ENCODE measurements at regions not wholly inside any gene's neighbourhood (a gene's known extent, or its start where the extent isn't known, plus 50 kb on each side); places are given as distances from the start of the nearest gene placed in this dataset.
"Not testable (repeated sequence)": the region's sequence is repeated elsewhere in the genome, so short reads cannot be mapped to it uniquely, and the experiment has no call there.

- no peak for DNase-seq (ENCODE audit: low read depth)
- H3K4me3 ChIP-seq (ENCODE audit: low read depth, low read length) = no peak overlapping the region
- TF ChIP-seq CTCF (IDR thresholded peaks at IDR 0.05; ENCODE audit: low read depth, low read length, missing control alignments) = no peak
Observed at GRCh38 chr6:97969065-97969464, 686.0 kb upstream of the MMS22L start.

- no peak for TF ChIP-seq CTCF (IDR thresholded peaks at IDR 0.05; ENCODE audit: low read depth, low read length, missing control alignments)
- no peak for DNase-seq (ENCODE audit: low read depth)
- H3K4me3 ChIP-seq (ENCODE audit: low read depth, low read length) = no peak overlapping the region
Observed at GRCh38 chr6:97977084-97977483, 694.1 kb upstream of the MMS22L start.

GRCh38 chr6:97978855-97979271 lies 695.8 kb upstream of the MMS22L start:
- no peak overlapping the region for H3K4me3 ChIP-seq (ENCODE audit: low read depth, low read length)
- peak; percentile 31 for TF ChIP-seq CTCF (IDR thresholded peaks at IDR 0.05; ENCODE audit: low read depth, low read length, missing control alignments)
- DNase-seq (ENCODE audit: low read depth) = no peak

GRCh38 chr6:97979285-97979684 lies 696.3 kb upstream of the MMS22L start:
- H3K4me3 ChIP-seq (ENCODE audit: low read depth, low read length); DNase-seq (ENCODE audit: low read depth): not testable (repeated sequence)

GRCh38 chr6:97989451-97989850 lies 706.4 kb upstream of the MMS22L start:
- no peak overlapping the region for H3K4me3 ChIP-seq (ENCODE audit: low read depth, low read length)
- DNase-seq (ENCODE audit: low read depth) = no peak
- TF ChIP-seq CTCF (IDR thresholded peaks at IDR 0.05; ENCODE audit: low read depth, low read length, missing control alignments) = no peak

- TF ChIP-seq CTCF (IDR thresholded peaks at IDR 0.05; ENCODE audit: low read depth, low read length, missing control alignments) = no peak
- no peak overlapping the region for H3K4me3 ChIP-seq (ENCODE audit: low read depth, low read length)
- DNase-seq (ENCODE audit: low read depth) = no peak
Observed at GRCh38 chr6:97995158-97995557, 712.1 kb upstream of the MMS22L start.

GRCh38 chr6:98002678-98003077 lies 719.7 kb upstream of the MMS22L start:
- H3K4me3 ChIP-seq (ENCODE audit: low read depth, low read length) = no peak overlapping the region
- TF ChIP-seq CTCF (IDR thresholded peaks at IDR 0.05; ENCODE audit: low read depth, low read length, missing control alignments) = no peak
- DNase-seq (ENCODE audit: low read depth) = no peak
